Myocyte (in vitro differentiated cells): ENCODE measurements at regions not wholly inside any gene's neighbourhood (a gene's known extent, or its start where the extent isn't known, plus 50 kb on each side); places are given as distances from the start of the nearest gene placed in this dataset.
"Not testable (repeated sequence)": the region's sequence is repeated elsewhere in the genome, so short reads cannot be mapped to it uniquely, and the experiment has no call there.

Source experiments
- DNase-seq: peaks from one replicate; pipeline ENCODE4 v3.0.0-alpha.2; 2012; ENCODE audit warnings: low read depth

DNA sequence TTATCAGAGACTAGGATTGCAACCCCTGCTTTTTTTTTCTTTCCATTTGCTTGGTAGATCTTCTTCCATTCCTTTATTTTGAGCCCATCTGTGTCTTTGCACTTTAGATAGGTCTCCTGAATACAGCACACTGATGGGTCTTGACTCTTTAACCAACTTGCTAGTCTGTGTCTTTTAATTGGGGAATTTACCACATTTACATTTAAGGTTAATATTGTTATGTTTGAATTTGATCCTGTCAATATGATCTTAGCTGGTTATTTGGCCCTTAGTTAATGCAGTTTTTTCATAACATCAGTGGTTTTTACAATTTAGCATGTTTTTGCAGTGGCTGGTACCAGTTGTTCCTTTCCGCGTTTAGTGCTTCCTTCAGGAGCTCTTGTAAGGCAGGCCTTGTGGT is 437.2 kb downstream of the ARL4A start:
- DNase-seq, result not testable (repeated sequence)

DNA sequence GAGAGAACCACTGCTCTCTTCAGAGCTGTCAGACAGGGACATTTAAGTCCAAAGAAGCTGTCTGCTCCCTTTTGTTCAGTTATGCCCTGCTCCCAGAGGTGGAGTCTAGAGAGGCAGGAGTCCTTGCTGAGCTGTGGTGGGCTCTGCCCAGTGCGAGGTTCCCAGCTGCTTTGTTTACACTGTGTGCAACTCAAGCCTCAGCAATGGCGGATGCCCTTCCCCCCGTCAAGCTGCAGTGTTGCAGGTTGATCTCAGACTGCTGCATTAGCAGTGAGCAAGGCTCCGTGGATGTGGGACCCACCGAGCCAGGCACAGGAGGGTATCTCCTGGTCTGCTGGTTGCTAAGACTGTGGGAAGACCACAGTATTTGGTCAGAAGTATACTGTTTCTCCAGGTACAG is 438.9 kb downstream of the ARL4A start:
- no peak for DNase-seq

DNA sequence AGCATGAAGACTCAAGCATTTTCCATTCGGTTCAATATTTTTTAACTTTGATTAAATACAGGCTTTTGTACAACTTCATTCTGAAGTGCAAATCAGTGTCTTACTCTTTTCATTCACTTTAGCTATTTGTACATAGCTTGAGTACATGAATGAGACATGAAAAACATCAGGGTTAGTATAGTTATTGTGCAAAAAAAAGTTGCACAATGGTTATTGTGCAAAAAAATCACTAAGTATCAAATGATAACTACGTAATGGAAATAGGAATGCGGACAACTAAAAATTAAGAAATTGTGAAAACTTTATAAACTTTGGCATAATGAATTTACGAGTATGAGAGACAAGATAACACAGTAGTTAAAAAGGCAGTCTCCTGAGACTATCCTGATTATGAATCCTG is 442.9 kb downstream of the ARL4A start:
- DNase-seq, result no peak

DNA sequence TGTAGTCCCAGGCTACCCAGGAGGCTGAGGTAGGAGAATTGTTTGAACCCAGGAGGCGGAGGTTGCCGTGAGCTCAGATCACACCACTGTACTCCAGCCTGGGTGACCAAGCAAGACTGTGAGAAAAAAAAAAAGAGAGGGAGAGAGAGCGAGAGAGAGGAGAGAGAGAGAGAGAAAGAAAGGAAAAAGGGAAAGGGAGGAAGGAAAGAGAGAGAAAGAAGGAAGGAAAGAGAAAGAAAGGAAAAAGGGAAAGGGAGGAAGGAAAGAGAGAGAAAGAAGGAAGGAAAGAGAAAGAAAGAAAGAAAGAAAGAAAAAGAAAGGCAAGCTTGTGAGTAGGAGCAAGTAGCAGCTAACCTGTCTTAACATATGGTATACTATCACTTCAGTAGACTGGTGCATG is 443.5 kb downstream of the ARL4A start:
- not testable (repeated sequence) for DNase-seq

DNA sequence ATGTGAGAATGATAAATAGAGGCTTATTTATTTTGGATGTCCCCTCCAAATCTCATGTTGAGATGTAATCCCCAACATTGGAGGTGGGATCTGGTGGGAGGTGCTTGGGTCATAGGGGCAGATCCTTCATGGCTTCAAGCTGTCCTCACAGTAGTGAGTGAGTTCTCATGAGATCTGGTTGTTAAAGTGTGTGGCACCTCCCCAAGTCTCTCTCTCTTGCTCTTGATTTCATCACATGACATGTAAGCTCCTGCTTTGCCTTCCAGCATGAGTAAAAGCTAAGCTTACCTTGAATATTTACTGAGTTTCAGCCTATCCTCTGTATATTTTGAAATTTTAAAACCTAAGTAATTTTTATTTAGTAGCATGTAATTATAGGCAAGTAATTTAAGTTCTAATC is 444.9 kb downstream of the ARL4A start:
- no peak for DNase-seq

DNA sequence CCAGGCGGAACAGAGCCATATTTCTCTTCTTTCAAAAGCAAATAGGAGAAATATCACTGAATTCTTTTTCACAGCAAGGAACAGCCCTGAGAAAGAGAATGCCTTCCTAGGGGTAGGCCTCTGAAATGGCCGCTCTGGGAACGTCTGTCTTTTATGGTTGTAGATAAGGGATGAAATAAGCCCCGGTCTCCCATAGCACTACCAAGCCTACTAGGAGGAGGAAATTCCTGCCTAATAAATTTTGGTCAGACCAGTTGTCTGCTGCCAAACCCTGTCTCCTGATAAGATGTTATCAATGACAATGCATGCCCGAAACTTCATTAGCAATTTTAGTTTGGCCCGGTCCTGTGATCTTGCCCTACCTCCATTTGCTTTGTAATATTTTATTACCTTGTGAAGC is 448.9 kb downstream of the ARL4A start:
- not testable (repeated sequence) for DNase-seq

DNA sequence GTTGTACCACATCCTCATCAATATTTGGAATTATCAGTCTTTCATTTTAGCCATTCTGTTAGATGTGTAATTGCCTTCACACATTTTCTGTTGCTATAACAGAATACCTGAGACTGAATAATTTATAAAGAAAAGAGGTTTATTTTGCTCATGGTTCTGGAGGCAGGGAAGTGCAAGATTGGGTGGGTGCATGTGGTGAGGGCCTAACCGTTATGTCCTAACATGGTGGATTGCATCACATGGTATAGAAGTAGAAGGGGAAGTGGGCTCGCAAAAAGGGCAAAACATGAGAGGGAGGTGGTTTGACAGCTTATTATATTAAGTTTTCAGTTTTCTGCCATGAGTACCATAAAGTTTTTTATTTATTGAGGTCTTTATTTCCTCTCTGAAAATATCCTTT is 452.0 kb downstream of the ARL4A start:
- DNase-seq, result no peak

DNA sequence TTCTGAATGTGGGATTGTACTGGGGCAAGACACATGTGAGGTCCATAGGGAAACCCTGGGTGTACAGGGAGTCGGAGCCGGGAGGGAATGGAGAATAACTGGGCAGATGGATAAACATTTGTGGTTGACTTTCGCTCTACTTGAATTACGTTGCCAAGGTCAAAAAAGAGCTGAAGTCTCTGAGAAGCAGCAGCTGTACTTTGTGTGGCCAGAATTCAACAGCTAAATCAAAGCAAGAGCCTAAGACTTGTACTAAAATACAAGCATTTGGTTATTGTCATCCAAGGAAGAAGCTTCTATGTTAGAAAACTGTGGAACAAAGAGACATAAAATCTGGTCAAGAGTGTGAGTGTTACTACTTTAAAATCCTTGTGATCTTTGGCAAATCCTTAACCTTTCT is 457.2 kb downstream of the ARL4A start:
- peak; percentile 95 for DNase-seq

DNA sequence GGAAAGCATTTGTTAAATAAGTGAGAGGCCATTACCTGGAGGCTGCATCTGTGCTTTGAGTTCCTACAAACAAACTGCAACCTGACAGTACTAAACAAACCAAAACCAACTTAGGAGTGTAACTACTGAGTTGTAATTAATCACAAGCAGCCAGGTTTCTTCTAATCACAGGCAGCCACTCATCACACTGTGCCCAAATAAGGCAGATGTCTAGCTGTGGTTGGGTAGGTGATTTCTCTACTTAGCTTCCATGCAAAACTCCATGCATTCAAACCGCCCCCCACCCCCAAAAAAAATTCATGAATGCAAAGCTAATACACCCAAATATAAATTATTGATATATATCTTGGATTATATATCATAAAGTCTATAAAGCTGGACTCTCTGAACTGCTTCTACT is 461.1 kb downstream of the ARL4A start:
- no peak for DNase-seq

DNA sequence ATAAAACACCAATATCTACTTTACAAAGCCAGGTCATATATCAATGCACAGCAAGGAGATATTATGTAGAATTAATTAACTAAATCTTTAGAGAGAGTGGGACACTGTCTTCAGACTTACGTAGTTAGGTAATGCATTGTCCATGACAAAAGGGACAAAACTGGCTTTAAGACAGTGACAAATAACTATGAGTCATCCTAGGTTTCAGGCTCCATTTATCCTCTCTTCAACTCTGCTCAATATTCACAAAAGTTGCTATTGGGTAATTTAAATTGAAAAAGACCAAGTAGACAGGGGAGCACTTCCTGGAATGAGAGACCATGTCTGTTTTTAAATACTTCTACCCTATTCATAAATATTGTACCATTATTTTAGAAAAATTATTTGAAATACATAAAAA is 464.5 kb downstream of the ARL4A start:
- no peak for DNase-seq

DNA sequence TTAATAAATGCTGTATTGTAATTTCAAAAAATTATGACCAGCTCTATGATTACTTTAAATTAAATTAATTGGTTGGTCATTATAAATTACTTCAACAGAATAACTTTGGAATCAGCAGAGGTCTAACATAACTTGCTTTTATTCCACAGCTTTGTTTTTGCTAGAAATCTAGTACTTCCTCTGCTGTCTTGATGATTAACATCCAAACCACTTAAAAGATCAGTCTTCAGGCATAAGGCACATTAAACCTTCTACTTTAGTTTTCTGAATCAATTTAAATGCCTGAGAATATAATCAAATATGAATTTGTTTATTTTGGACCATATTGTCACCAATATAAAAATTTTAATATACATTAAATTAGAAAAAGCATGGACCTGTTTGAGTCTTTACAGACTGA is 465.3 kb downstream of the ARL4A start:
- DNase-seq, result no peak

DNA sequence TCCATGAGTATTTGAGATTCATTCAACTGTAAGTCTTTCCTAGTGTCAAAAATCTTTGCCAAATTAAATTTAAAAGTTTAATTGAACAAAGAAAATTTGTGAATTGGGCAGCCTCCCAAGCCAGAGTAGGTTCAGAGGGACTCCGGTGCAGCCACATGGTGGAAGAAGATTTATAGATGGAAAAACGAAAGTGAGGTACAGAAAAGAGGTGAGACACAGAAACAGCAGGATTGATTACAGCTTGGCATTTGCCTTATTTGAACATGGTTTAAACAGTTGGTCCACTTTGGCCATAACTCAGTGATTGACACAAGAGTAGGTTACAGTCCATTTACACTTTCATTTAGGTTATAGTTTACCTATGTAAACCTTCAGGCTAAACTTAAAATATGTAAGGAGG is 465.8 kb downstream of the ARL4A start:
- no peak for DNase-seq

DNA sequence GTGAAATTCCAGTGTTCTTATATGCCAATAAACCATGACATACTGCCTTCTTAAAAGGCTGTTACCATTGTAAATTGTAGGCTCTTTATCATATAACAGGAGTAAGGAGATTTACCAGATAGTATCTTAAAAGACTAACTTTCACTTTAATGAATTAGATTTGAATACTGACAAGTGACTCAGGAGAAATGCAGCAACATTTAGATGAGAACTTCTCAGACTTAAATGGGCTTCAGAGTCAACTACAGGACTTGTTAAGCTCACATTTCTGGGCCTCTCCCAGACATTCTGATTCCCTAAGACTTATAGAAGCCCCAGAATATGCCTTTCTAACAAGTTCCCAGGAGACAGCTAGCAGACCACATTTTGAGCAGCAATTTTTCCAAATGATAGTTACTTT is 466.3 kb downstream of the ARL4A start:
- DNase-seq, result no peak

DNA sequence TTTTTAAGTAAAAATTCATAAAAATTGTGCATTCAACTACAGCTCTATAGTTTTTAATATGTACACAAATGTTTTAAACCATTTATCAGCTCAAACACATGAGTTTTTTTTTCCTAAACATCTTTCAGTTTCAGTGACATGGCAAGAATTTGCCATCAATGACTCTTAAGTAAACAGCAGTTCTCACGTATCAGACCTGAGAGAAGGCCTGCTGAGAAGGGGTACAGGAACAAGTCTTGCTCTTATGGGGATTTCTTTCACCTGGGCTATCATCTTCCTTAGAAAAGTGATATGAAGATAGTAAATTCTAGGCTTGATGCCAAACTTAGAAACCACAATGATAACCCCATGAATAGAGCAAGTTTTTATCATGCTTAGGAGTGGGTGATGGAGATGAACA is 467.8 kb downstream of the ARL4A start:
- DNase-seq, result no peak

DNA sequence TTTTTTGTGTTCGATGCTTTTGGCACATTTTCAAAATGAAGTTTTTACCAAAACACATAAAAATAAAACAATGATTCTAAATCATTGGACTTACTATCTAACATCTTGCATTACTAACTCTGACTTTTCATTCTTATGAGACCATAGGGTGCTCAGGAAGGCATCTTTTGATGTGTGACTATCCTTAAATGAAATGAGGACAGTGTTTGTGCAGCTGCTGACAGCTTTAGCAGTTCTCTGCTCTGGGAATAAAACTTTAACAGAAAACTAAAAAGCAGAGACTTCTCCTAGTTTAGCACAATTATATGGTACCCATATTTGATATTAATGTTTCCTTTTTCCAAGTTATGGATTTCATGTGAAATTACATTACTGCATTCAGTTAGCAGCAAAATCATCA is 471.6 kb downstream of the ARL4A start:
- DNase-seq, result no peak

DNA sequence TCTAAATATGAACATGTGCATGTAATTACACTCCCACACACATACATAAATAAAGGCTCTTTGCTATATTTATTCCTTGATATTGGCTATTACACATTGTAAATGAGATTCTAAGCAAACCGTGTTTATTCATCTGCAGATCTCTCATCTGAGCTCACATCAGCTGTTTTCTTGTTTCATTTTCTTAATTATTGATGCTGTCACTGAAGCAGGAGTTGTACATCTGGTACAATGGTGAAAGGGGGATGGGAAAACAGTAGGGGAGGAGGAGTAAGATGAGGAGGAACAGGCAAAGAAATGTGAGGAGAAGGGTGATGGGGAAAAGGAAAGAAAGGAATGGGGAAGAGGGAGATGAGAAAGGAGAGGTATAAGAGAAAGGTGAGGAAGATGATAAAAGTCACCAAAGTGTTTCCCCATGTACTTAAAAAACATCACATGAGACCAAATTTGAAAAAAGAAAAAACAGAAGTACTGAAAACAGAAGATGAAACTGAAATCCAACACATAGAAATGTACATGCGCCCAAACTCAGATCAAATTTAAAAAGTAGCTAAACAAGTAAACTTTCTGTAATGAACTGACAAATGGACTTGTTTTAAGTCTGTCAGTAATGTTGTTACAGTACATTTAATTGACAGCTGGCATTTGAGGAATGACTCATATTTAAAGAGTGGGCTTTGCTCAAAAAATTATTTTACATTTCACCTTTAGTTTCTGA is 472.2 kb downstream of the ARL4A start:
- no peak for DNase-seq

DNA sequence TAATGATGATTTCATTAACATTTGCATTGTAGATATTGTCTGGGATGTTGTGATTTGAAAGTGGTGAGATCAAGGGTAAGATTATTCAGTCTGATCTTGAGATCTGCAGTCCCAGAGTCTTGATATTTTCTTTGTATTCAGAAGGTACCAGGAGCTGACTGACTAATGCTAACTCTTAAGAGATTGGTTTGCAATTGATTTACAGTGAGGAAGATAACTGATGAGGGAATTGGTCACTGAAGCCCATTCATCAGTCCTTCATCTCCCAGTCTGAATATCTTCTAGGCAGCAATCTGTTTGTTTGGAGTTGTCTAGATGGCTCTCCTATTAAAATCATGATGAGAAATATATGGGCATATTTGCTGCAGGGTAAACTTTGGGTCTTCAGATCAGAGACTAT is 473.7 kb downstream of the ARL4A start:
- no peak for DNase-seq

DNA sequence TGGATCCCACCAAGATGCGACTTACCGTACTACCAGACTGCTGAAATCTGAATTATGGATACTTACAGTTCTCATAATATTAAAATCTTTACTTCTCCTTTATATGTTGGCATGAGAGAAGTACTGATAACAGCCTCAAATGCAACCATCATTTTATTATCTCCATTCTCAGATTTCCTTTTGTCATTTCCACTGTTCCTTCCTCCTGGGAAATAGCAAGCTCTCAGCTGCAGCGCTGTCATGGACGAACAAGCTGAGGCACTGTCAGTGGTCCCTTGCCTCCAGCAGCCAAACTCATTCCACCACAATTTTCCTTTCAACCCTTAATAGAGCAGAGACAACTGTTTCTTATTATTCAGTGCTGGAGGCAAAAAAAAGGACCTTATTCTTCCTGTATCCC is 478.4 kb downstream of the ARL4A start:
- no peak for DNase-seq

DNA sequence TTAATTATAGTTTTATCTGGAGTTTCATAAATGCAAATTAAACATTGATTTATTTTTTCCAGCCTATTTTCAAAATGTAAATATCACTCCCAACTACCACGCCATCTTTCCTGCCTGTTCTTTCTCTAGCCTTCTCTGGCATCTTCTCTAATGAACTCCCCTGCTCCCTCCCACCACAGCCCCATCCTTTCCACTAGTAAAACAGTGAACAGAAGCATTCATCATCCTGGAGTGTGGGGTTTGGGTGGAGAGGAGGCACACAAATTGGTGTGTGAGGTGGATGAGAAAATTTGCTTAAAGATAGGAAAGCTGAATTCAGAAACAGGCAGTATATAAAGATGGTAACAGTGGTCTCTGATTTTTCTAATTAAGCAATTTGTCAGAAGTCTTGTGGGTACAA is 479.4 kb downstream of the ARL4A start:
- no peak for DNase-seq

DNA sequence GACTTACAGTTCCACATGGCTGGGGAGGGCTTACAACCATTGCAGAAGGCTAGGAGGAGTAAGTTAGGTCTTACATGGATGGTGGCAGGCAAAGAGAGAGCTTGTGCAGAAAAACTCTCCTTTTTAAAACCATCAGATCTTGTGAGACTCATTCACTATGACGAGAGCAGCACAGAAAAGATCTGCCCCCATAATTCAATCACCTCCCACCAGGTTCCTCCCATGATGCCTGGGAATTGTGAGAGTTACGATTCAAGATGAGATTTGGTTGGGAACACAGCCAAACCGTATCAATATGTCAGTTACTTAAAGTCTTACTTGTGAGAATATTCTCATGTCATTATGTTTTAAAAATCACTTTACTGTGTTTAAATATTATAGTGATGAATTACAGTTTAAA is 481.9 kb downstream of the ARL4A start:
- DNase-seq, result no peak

DNA sequence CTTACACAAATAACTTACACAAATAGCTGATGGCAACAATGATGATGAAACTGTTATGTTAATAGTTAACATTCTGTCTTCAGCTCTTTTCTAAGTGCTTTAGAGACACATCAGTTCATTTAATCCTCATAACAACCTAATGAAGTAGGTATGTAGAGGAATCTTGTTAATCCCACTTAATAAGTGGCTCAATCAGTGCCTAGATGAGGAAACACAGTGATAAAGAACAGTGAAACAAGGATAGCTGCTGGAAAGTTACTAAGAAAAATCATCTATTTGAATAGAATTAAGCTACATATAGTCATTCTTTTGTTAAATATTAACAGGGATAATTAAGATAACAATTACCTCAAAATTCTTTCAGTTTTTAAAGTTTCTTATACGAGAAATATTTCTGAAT is 487.6 kb downstream of the ARL4A start:
- DNase-seq, result no peak

DNA sequence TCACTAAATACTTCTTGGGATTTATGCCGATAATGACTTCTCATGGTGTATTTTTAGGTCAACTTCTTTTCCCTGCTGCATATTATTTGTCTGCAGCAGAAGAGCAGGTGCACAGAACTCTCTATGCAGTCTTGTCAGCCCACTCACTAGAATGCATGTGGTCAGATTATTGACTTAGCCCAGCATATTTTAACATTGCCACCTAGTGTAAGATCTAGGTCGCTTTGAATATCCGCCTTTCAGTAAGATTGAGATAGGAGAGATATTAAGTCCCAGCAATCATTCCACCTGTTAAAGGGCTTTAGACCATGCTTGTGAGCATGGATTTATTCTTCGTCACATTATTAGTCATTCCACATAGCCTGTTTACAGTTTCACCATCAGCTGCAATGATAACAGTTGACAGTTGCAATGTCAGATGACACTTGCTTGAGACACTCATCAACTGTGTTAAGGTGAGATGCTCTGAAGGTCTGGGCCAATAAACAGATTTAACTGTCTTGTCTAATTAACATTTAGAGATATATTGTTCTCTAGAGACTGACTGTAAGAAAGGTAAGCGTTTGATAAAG is 491.7 kb downstream of the ARL4A start:
- peak; percentile 93 for DNase-seq

DNA sequence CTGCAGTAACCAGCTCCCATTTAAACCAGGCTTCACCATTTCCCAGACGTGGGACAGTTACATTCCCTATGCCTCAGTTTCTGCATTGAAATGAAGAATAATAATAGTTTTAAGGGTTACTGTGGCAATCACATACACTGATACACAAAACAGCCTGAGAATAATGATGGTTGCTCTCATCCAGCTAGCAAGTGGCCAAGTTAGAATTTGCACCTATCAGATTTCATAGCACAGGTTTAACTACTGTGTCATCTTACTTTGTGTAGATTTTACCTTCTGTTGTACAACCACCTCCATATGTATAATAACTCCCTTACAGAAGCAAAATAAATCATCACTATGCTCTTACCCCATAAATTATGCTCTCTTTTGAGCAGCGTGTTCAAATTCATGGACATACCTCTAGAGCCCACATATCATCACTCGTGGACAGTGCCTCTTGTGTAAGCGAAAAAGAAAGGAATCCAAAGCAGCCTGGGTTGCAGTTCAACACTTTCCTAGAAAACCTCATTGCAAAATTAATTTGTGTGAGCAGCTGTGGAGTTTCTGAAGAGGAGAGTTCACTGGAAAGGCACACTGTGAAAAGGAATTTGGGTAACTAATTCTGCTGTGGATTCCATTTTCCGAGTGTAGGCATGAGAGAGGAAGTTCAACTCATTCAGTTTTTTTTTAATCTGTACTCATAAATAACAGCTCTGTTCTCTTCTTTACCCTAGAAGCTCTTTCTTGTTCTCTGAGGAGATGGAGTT is 492.5 kb downstream of the ARL4A start:
- DNase-seq, result peak; percentile 57
